ENCODE measurements at regions not wholly inside any gene's neighbourhood (a gene's known extent, or its start where the extent isn't known, plus 50 kb on each side); places are given as distances from the start of the nearest gene placed in this dataset.
"Not testable (repeated sequence)": the region's sequence is repeated elsewhere in the genome, so short reads cannot be mapped to it uniquely, and the experiment has no call there.

DNA sequence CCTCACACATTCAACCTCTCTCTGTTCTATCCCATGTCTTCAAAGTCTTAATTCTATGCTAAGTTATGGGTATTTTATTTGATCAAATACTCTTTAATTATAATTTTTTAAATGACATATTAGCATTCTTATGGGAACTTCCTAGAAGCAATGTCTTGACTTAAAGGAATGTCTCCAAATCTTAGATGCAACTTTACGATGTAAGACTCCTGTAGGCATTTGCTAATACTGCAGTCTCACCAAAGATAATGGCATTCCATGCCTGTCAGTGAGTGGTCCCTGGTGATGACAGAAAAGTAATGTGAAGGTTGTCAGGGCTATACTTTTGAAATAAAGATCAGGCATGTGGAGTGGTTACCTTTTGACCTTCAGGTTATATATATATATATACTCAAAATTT is 1654.2 kb upstream of the WWC1 start:
- no peak for DNase-seq (ENCODE audit: low spot score)
- Histone ChIP-seq H3K4me2 (ENCODE audit: low read length) (no peak overlapping the region), H3K4me1 (ENCODE audit: insufficient read depth, low read length, poor library complexity, severe bottlenecking) (no peaks in the 10 kb centered on the region), H3K4me3 (ENCODE audit: low read depth, low read length, poor library complexity, severe bottlenecking) (no peak overlapping the region), H3K9me2 (ENCODE audit: insufficient read depth, low read length) (no peaks in the 10 kb centered on the region), H4K20me1 (ENCODE audit: insufficient read depth, low read length) (no peaks in the 10 kb centered on the region), H3K27ac (ENCODE audit: low read depth, low read length, poor library complexity, severe bottlenecking) (no peak overlapping the region), H3K79me2 (ENCODE audit: insufficient read depth, low read depth, low read length) (no peaks in the 10 kb centered on the region), H3K36me3 (ENCODE audit: insufficient read depth, low read length) (no peaks in the 10 kb centered on the region), H3K9me3 (ENCODE audit: low read length) (no peaks in the 10 kb centered on the region), H2AFZ (ENCODE audit: low read length) (no peak overlapping the region)
- no peak for TF ChIP-seq EZH2phosphoT487 (IDR thresholded peaks at IDR 0.05; ENCODE audit: borderline replicate concordance, low read depth, low read length)
- BruUV-seq (replicated peaks) = no TSS peak
- intact Hi-C loops (cut with micrococcal nuclease; ENCODE audit: unreplicated experiment) = no loop called here
- ChIA-PET POLR2A (no interaction called here), CTCF (ENCODE audit: unreplicated experiment) (no interaction called here)

DNA sequence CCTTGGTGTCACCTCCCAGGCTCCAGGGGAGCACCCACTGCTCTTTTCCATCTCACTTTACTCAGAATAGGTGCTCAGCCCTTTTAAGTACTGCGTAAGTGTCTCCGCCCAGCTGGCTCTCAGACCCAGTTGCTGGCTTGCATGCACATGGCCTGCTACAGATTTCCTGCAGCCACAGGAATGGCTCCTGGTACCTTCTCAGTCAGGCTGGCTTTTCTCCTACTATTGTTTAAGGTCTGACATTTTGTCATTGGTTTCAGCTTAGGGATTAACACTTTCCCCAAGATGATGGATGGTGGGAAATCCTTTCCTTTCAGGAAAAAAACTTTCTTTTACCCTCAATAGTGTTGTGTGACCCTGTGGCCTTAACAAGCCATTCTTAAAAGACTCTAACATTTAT is 1652.3 kb upstream of the WWC1 start:
- H4K20me1 ChIP-seq (ENCODE audit: insufficient read depth, low read length) = no peaks in the 10 kb centered on the region
- H2AFZ ChIP-seq (ENCODE audit: low read length) = no peak overlapping the region
- no peak overlapping the region for H3K4me3 ChIP-seq (ENCODE audit: low read depth, low read length, poor library complexity, severe bottlenecking)
- no peak for TF ChIP-seq EZH2phosphoT487 (IDR thresholded peaks at IDR 0.05; ENCODE audit: borderline replicate concordance, low read depth, low read length)
- no peak for TF ChIP-seq CTCF (conservative IDR thresholded peaks at IDR 0.05; ENCODE audit: low read length)
- no peak overlapping the region for H3K27ac ChIP-seq (ENCODE audit: low read depth, low read length, poor library complexity, severe bottlenecking)
- ChIA-PET CTCF (ENCODE audit: unreplicated experiment) (no interaction called here), POLR2A (no interaction called here)
- intact Hi-C loops (cut with micrococcal nuclease; ENCODE audit: unreplicated experiment) = no loop called here
- no peaks in the 10 kb centered on the region for H3K4me1 ChIP-seq (ENCODE audit: insufficient read depth, low read length, poor library complexity, severe bottlenecking)
- H3K4me2 ChIP-seq (ENCODE audit: low read length) = no peak overlapping the region
- no peaks in the 10 kb centered on the region for H3K9me2 ChIP-seq (ENCODE audit: insufficient read depth, low read length)
- H3K9me3 ChIP-seq (ENCODE audit: low read length) = no peaks in the 10 kb centered on the region
- no TSS peak for BruUV-seq (replicated peaks)
- DNase-seq (ENCODE audit: low spot score) = no peak
- H3K36me3 ChIP-seq (ENCODE audit: insufficient read depth, low read length) = no peaks in the 10 kb centered on the region
- no peaks in the 10 kb centered on the region for H3K79me2 ChIP-seq (ENCODE audit: insufficient read depth, low read depth, low read length)

DNA sequence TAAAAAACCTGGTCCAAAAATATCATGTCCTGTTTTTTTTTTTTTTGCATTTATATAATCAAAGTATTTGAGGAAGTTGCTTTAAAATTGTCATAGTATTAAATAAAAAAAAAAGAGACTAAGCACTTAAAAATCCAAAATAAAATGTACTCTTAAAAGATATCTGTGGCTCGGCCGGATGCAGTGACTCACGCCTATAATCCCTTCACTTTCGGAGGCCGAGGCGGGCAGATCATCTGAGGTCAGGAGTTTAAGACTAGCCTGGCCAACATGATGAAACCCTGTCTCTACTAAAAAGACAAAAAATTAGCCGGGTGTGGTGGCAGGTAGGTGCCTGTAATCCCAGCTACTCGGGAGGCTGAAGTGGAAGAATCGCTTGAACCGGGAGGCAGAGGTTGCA is 1651.3 kb upstream of the WWC1 start:
- DNase-seq (ENCODE audit: low spot score); H3K4me2 ChIP-seq (ENCODE audit: low read length); intact Hi-C loops (cut with micrococcal nuclease; ENCODE audit: unreplicated experiment); CTCF ChIA-PET (ENCODE audit: unreplicated experiment); H4K20me1 ChIP-seq (ENCODE audit: insufficient read depth, low read length); H3K4me1 ChIP-seq (ENCODE audit: insufficient read depth, low read length, poor library complexity, severe bottlenecking); H3K9me2 ChIP-seq (ENCODE audit: insufficient read depth, low read length); H3K4me3 ChIP-seq (ENCODE audit: low read depth, low read length, poor library complexity, severe bottlenecking); H3K27ac ChIP-seq (ENCODE audit: low read depth, low read length, poor library complexity, severe bottlenecking); BruUV-seq (replicated peaks); H3K79me2 ChIP-seq (ENCODE audit: insufficient read depth, low read depth, low read length); H3K9me3 ChIP-seq (ENCODE audit: low read length); H3K36me3 ChIP-seq (ENCODE audit: insufficient read depth, low read length); H2AFZ ChIP-seq (ENCODE audit: low read length): not testable (repeated sequence)
- POLR2A ChIA-PET = interaction anchor here (0.7 kb wide), 1 partner anchor 536 kb away, joined by 3 read pairs; no protein-coding TSS in a partner anchor

DNA sequence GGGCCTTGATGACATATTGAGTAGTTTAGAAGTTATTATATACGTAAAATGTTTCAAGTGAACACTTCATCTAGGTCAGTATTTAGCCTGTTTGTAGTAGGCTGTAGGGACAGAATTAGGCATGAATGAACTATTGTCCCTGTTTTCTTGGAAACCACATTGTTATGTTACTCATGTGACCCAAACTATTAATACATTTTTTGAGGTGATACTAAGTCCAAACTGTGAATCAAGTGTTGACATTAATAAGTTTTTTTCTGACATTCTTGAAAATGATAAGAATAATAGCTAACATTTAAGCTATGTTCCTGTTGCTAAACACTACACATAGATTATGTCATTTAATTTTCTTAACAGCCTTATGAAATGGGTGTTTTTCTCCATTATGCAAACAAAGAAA is 1642.7 kb upstream of the WWC1 start:
- no peak overlapping the region for H3K4me3 ChIP-seq (ENCODE audit: low read depth, low read length, poor library complexity, severe bottlenecking)
- H3K9me3 ChIP-seq (ENCODE audit: low read length) = no peaks in the 10 kb centered on the region
- H3K9me2 ChIP-seq (ENCODE audit: insufficient read depth, low read length) = no peaks in the 10 kb centered on the region
- ChIA-PET CTCF (ENCODE audit: unreplicated experiment) (no interaction called here), POLR2A (no interaction called here)
- H4K20me1 ChIP-seq (ENCODE audit: insufficient read depth, low read length) = no peaks in the 10 kb centered on the region
- no peak for TF ChIP-seq CTCF (conservative IDR thresholded peaks at IDR 0.05; ENCODE audit: low read length)
- TF ChIP-seq EZH2phosphoT487 (IDR thresholded peaks at IDR 0.05; ENCODE audit: borderline replicate concordance, low read depth, low read length) = no peak
- no peaks in the 10 kb centered on the region for H3K79me2 ChIP-seq (ENCODE audit: insufficient read depth, low read depth, low read length)
- no peak for DNase-seq (ENCODE audit: low spot score)
- H3K4me2 ChIP-seq (ENCODE audit: low read length) = no peak overlapping the region
- no peak overlapping the region for H3K27ac ChIP-seq (ENCODE audit: low read depth, low read length, poor library complexity, severe bottlenecking)
- no peaks in the 10 kb centered on the region for H3K4me1 ChIP-seq (ENCODE audit: insufficient read depth, low read length, poor library complexity, severe bottlenecking)
- H2AFZ ChIP-seq (ENCODE audit: low read length) = no peak overlapping the region
- no TSS peak for BruUV-seq (replicated peaks)
- intact Hi-C loops (cut with micrococcal nuclease; ENCODE audit: unreplicated experiment) = no loop called here
- no peaks in the 10 kb centered on the region for H3K36me3 ChIP-seq (ENCODE audit: insufficient read depth, low read length)
